Thyroid gland (tissue), 4 donors: ENCODE measurements at regions not wholly inside any gene's neighbourhood (a gene's known extent, or its start where the extent isn't known, plus 50 kb on each side); places are given as distances from the start of the nearest gene placed in this dataset.

Source experiments
- DNase-seq, 2 donors: peaks; one replicate each; pipeline ENCODE4 v3.0.0-alpha.2; 2019
- H3K27ac ChIP-seq, 3 donors: fragments of 200-600 bp; sonication (generic); 1 replicate in 2 of 3; 2 replicates in 1 of 3; pipeline ENCODE4 v1.5.1; 2016 to 2019; ENCODE audit warnings: mild to moderate bottlenecking in 1 of 3, moderate library complexity in 1 of 3
- H3K27me3 ChIP-seq: fragments of 200-600 bp; sonication (generic); one replicate; pipeline ENCODE4 v1.5.1; 2019
- H3K36me3 ChIP-seq, 2 donors: fragments of 200-600 bp; sonication (generic); one replicate each; pipeline ENCODE4 v1.5.1; 2016 to 2019
- H3K4me1 ChIP-seq, 2 donors: fragments of 200-600 bp; sonication (generic); one replicate each; pipeline ENCODE4 v1.5.1; 2017 to 2019
- H3K4me3 ChIP-seq, 3 donors: fragments of 200-600 bp; sonication (generic); replicated peaks in 1 of 3; 1 replicate in 2 of 3; 2 replicates in 1 of 3; pipeline ENCODE4 v1.5.1; 2016; ENCODE audit warnings: mild to moderate bottlenecking in 1 of 3
- H3K9me3 ChIP-seq: fragments of 200-600 bp; sonication (generic); one replicate; pipeline ENCODE4 v1.5.1; 2017
- POLR2A ChIP-seq, 2 donors: fragments of 450-650 bp; IDR thresholded peaks; one replicate each; pipeline ENCODE4 v1.6.1; 2017; ENCODE audit warnings: antibody characterized with exemption in 2 of 2, mild to moderate bottlenecking in 2 of 2, moderate library complexity in 1 of 2
- WGBS, 2 donors: methylation state at CpG; one replicate each; pipeline ENCODE4 v1.1.5; 2017; 5-methylcytosine and 5-hydroxymethylcytosine counted together
- intact Hi-C: fragments of 100-400 bp; cut with DNase I; formaldehyde crosslinking; loops from one replicate; pipeline ENCODE4 v1.15.1; 2023
- TF ChIP-seq, protein P1 (sequence below), 6 experiments: fragments of 200-600 bp in 3 of 6; fragments of 450-650 bp in 3 of 6; sonication (generic) in 3 of 6; IDR thresholded peaks; one replicate each; pipeline ENCODE4 v1.5.1; 2016 to 2019; ENCODE audit warnings: antibody characterized with exemption in 6 of 6, mild to moderate bottlenecking in 2 of 6, inconsistent platforms in 1 of 6, moderate library complexity in 1 of 6

DNA sequence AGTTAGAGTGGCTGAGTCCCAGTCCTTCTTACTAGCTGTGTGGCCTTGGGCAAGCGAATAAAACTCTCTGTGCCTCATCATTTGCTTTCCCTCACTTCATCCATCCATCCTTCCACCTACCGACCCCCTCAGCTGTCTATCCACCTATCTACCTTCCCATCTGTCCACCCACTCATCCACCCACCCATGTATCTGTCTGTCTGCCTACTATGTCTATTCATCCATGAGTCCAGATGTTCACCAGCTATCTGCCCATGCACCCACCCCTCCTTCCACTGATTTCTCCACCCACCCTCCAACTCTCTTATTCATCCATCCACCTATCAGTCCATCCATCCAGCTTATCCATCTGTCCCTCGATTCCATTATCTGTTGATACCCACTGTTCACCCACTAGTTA lies 60.4 kb upstream of the ATP2B2 start:
- H3K4me3 ChIP-seq, result no peak overlapping the region
- no peak for DNase-seq
- TF ChIP-seq, protein P1, sequence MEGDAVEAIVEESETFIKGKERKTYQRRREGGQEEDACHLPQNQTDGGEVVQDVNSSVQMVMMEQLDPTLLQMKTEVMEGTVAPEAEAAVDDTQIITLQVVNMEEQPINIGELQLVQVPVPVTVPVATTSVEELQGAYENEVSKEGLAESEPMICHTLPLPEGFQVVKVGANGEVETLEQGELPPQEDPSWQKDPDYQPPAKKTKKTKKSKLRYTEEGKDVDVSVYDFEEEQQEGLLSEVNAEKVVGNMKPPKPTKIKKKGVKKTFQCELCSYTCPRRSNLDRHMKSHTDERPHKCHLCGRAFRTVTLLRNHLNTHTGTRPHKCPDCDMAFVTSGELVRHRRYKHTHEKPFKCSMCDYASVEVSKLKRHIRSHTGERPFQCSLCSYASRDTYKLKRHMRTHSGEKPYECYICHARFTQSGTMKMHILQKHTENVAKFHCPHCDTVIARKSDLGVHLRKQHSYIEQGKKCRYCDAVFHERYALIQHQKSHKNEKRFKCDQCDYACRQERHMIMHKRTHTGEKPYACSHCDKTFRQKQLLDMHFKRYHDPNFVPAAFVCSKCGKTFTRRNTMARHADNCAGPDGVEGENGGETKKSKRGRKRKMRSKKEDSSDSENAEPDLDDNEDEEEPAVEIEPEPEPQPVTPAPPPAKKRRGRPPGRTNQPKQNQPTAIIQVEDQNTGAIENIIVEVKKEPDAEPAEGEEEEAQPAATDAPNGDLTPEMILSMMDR (IDR thresholded peaks at IDR 0.05), result no peak
- no peak for TF ChIP-seq POLR2A (IDR thresholded peaks at IDR 0.05)
- 76 to 77% methylated on average over 3 of the region's 3 CpGs for WGBS, 2 donors
- no peaks in the 10 kb centered on the region for H3K36me3 ChIP-seq
- no peak overlapping the region for H3K27ac ChIP-seq
- no peaks in the 10 kb centered on the region for H3K27me3 ChIP-seq
- no peaks in the 10 kb centered on the region for H3K4me1 ChIP-seq
- no peaks in the 10 kb centered on the region for H3K9me3 ChIP-seq
- intact Hi-C loops, result no loop called here

DNA sequence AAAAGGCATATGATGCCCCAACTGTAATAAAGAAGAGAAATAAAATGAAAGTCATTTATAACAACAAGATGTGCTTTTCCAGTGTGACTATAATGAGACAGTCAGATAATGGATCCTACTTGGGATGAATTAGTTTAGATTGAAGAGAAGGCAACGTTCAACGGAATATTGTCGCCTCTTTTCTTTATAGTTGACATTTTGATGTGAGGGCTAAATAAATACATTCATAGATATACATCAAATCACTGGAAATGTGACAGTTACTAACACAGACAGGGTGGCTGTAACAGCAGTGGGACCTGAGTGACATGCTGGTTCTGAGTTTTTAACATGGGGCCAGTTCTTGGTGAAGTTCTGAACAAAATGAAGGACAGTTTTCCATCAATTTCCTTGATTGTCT lies 61.1 kb upstream of the ATP2B2 start:
- TF ChIP-seq POLR2A (IDR thresholded peaks at IDR 0.05), result no peak
- TF ChIP-seq, protein P1 (IDR thresholded peaks at IDR 0.05), result no peak
- H3K27ac ChIP-seq, result no peak overlapping the region
- intact Hi-C loops, result no loop called here

DNA sequence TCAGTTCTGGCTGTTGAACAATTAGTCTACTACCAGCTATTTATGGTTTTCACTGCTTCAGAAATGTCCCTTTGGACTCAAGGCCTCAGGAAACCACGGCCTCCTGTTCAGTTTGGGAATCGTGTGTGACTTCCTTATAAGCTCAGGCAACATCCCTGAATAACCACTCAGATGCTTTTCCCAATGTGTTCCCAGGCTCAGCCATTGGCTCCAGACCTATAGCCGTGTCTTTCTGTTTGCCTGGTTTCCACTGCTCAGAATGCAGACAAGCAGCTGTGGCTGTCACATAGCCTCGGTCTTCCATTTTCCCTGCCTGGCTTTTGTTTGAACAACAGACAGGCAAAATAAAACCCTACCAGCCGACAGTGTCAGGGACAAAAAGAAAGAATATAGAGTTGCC lies 63.2 kb upstream of the ATP2B2 start:
- no peak for DNase-seq
- Histone ChIP-seq H3K36me3 (no peaks in the 10 kb centered on the region), H3K4me3 (no peak overlapping the region), H3K4me1 (no peaks in the 10 kb centered on the region), H3K9me3 (no peaks in the 10 kb centered on the region), H3K27me3 (no peaks in the 10 kb centered on the region), H3K27ac (no peak overlapping the region)
- TF ChIP-seq, protein P1 (IDR thresholded peaks at IDR 0.05), result no peak
- TF ChIP-seq POLR2A (IDR thresholded peaks at IDR 0.05), result no peak
- 51 to 53% methylated on average over 5 of the region's 5 CpGs for WGBS, 2 donors
- intact Hi-C loops, result no loop called here

More for the DNA sequence above, 61.1 kb upstream of the ATP2B2 start:
- no peaks in the 10 kb centered on the region for H3K27me3 ChIP-seq
- H3K36me3 ChIP-seq, result no peaks in the 10 kb centered on the region
- WGBS, 2 donors, result 89 to 93% methylated on average over 3 of the region's 3 CpGs
- DNase-seq, result no peak
- H3K9me3 ChIP-seq, result no peaks in the 10 kb centered on the region
- no peak overlapping the region for H3K4me3 ChIP-seq
- no peaks in the 10 kb centered on the region for H3K4me1 ChIP-seq

DNA sequence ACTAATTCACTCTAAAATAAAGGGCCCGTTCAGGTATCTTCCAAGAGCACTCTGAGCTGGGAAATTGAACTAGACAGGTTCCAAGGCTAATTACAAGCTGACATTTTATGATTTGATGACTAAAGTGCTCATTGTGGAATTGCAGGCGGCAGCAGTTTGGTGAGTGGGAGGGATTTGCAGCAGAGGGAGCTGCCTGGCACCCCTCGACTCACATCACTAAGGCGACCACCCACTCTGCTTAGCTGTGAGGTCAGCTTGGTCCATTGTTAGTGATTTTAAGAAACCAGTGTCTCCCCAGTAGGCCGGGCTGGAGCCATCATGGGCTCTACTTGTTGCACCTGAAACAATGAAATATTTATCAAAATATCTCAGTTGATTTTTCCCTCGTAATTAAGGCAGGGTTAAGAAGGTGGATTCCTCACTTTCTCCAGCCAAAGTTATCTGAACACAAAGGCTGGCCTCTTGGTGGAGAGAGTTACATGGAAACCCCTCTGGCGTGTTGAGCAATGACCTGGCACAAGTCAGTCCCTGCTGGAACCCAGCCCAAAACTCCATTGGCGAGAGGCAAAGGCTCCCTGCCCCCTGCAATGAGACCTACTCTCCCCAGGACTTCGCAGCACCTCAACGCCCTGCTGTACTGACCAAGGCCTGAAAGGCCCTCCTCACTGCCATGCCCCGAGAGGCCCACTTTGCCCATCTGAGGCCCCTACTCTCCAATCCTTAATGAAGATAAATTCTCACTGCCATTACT lies 65.0 kb upstream of the ATP2B2 start:
- Histone ChIP-seq H3K4me3 (no peak overlapping the region), H3K36me3 (no peaks in the 10 kb centered on the region), H3K27ac (no peak overlapping the region), H3K9me3 (no peaks in the 10 kb centered on the region), H3K27me3 (no peaks in the 10 kb centered on the region), H3K4me1 (no peaks in the 10 kb centered on the region)
- DNase-seq, result peak; percentile 65 to 72
- 61 to 75% methylated on average over 9 to 11 of the region's 11 CpGs for WGBS, 2 donors
- TF ChIP-seq, protein P1 (IDR thresholded peaks at IDR 0.05), result no peak
- no peak for TF ChIP-seq POLR2A (IDR thresholded peaks at IDR 0.05)
- intact Hi-C loops, result no loop called here

DNA sequence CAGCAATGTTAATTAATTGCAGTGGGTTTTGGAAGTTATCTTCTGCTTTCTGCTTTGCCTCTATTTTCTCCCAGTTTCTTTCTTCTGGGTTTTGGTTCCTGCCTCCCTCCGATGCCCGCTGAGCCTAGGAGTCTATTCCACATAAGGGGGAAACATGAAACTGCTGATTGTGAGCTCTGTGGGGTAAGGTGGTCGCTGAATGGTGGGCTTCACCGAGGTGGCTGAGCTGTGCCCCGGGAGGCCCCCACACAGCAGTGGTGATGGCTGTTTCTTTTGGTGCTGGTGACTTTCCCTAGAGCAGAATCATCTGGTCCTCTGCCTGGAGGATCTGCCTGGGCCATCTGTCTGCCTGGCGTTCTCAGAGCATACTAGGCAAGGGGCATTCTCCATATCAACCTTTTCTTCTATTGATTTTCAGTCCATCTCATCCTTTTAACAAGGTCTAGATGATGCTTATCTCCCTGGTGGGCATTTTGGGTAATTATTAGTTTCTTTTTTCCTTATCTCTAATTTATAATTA lies 68.8 kb upstream of the ATP2B2 start:
- TF ChIP-seq, protein P1 (IDR thresholded peaks at IDR 0.05), result no peak
- no peak for TF ChIP-seq POLR2A (IDR thresholded peaks at IDR 0.05)
- 81 to 90% methylated on average over 6 of the region's 6 CpGs for WGBS, 2 donors
- Histone ChIP-seq H3K27ac (no peak overlapping the region), H3K4me3 (no peak overlapping the region), H3K27me3 (no peaks in the 10 kb centered on the region), H3K9me3 (no peaks in the 10 kb centered on the region), H3K4me1 (no peaks in the 10 kb centered on the region), H3K36me3 (no peaks in the 10 kb centered on the region)
- no peak for DNase-seq
- intact Hi-C loops, result no loop called here
